ENCODE measurements at regions not wholly inside any gene's neighbourhood (a gene's known extent, or its start where the extent isn't known, plus 50 kb on each side); places are given as distances from the start of the nearest gene placed in this dataset.

DNA sequence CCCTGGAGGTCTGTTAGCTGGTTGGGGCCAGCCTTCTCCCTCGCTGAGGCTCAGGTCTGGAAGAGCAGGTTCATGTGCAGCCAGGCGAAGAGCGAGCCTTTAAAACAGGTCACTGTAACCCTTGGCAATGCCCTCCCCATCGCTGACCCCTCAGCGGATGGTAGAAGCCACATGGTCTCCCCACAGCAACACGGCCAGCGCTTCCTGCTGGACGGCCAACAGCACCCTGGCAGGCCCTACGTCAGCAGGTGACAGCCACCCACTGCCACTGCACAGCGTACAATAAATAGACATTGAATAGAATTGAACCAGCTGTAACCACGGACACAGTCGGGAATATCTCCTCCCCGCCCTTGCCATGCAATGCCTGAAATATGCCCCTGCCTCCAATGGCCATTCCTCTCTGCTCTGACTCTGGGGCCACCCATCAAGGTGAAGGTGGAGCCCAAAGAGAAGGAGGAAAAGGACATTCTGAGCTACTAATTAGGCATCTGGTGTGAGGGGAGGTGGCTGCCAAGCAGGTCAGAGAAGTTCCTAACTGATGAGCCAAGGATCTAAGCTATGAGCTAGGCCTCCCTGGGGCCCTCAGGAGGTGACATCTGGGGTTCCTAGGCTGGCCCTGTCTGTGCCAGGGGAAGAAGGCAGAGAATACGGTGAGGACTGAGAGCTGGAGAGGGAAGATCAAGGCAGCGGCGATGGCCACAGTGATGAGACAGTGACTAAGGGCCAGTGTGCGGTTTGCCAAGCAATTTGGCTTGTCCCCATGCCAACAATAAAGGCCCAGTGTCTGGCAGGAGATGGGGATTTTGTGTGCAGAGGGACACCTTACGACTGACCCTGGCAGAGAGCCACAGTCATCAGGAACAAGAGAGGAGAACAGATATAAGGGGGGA is 202.3 kb downstream of the BCOR start:
- Histone ChIP-seq H3K9me3 (ENCODE audit: insufficient read depth, low read length) (no peaks in the 10 kb centered on the region), H3K4me3 (ENCODE audit: low read length) (no peak overlapping the region), H3K9ac (ENCODE audit: low read length) (no peak overlapping the region), H3K4me1 (ENCODE audit: low read length) (peaks cover 55% of the 10 kb centered on the region), H2AFZ (ENCODE audit: low read depth, low read length) (no peak overlapping the region), H3K79me2 (ENCODE audit: low read length) (no peaks in the 10 kb centered on the region), H4K20me1 (ENCODE audit: insufficient read depth, low read length) (no peaks in the 10 kb centered on the region), H3K4me2 (ENCODE audit: low read length) (no peak overlapping the region), H3K27ac (ENCODE audit: low read length) (no peak overlapping the region), H3K36me3 (replicated peaks; ENCODE audit: low read depth, low read length) (no peaks in the 10 kb centered on the region), H3K27me3 (ENCODE audit: low read depth, low read length) (peaks cover 4% of the 10 kb centered on the region; the same call in 1 of the 2 replicates)
- no peak for TF ChIP-seq EZH2phosphoT487 (IDR thresholded peaks at IDR 0.05; ENCODE audit: low read depth)
- TF ChIP-seq, protein P1, sequence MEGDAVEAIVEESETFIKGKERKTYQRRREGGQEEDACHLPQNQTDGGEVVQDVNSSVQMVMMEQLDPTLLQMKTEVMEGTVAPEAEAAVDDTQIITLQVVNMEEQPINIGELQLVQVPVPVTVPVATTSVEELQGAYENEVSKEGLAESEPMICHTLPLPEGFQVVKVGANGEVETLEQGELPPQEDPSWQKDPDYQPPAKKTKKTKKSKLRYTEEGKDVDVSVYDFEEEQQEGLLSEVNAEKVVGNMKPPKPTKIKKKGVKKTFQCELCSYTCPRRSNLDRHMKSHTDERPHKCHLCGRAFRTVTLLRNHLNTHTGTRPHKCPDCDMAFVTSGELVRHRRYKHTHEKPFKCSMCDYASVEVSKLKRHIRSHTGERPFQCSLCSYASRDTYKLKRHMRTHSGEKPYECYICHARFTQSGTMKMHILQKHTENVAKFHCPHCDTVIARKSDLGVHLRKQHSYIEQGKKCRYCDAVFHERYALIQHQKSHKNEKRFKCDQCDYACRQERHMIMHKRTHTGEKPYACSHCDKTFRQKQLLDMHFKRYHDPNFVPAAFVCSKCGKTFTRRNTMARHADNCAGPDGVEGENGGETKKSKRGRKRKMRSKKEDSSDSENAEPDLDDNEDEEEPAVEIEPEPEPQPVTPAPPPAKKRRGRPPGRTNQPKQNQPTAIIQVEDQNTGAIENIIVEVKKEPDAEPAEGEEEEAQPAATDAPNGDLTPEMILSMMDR (IDR thresholded peaks at IDR 0.05; ENCODE audit: low read depth, low read length), result no peak

DNA sequence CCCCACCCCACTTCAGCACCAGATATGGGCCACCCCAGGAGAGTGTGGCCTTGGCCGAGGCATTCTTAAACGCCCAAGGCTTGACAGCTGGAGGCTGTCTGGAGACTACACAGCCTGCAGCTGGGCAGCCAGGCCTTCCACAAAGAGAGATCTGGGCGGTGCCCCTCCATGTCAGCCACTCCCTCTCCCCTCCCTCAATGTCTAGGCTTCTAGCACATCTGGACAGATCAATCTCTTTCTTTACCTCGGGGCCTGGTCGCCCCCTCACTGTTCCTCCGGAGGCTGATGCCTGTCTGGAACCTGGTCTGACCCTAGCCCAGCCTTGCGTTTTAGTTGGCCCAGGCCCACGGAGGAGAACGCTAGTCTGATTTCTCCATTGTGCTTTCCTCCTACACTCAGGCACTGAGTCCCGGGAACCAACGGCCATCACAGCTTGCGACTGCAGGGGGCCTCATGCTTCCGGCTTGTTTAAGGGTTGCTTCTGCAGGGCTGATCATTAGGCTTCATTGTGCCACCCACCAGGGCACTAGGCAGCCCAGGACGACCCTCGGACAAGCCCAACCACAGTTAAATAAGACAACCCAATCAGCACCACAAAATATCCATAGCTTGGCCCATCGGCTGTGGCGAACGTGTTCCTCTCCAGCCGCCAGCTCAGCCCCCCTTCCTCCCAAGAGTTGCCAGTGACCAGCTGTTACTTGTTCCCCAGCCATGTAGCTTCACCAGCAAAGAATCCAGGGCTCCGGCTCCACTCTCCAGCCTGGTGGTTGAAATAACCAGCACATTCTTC is 200.6 kb downstream of the BCOR start:
- no peaks in the 10 kb centered on the region for H4K20me1 ChIP-seq (ENCODE audit: insufficient read depth, low read length)
- TF ChIP-seq, protein P1 (IDR thresholded peaks at IDR 0.05; ENCODE audit: low read depth, low read length), result no peak
- TF ChIP-seq EZH2phosphoT487 (IDR thresholded peaks at IDR 0.05; ENCODE audit: low read depth), result no peak
- peaks cover 44% of the 10 kb centered on the region for H3K4me1 ChIP-seq (ENCODE audit: low read length)
- H3K36me3 ChIP-seq (replicated peaks; ENCODE audit: low read depth, low read length), result no peaks in the 10 kb centered on the region
- H3K9me3 ChIP-seq (ENCODE audit: insufficient read depth, low read length), result no peaks in the 10 kb centered on the region
- peak overlapping the region; percentile 39 for H3K4me2 ChIP-seq (ENCODE audit: low read length)
- H3K79me2 ChIP-seq (ENCODE audit: low read length), result no peaks in the 10 kb centered on the region
- no peak overlapping the region for H3K9ac ChIP-seq (ENCODE audit: low read length)
- no peak overlapping the region for H3K4me3 ChIP-seq (ENCODE audit: low read length)
- H2AFZ ChIP-seq (ENCODE audit: low read depth, low read length), result no peak overlapping the region
- peaks cover 4% of the 10 kb centered on the region; the same call in 1 of the 2 replicates for H3K27me3 ChIP-seq (ENCODE audit: low read depth, low read length)
- no peak overlapping the region for H3K27ac ChIP-seq (ENCODE audit: low read length)

DNA sequence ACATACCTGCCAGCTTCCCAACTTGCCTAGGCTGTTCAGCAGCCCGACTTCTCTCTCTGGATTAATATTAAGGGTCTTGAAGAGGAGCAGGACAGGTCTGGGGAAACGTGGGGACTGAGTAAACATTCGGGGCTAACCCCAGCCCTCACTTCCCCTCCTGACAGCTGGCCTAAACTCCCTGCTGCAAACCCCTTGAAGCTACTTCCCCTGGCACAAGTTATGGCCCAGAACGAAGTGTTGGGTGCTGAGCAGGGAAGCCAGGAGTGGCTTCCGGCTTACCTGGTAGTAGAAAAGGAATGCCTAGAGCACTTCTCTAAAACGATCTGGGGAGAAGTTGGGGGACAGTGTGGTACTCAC is 200.0 kb downstream of the BCOR start:
- H3K9ac ChIP-seq (ENCODE audit: low read length), result no peak overlapping the region
- H3K4me2 ChIP-seq (ENCODE audit: low read length), result peak overlapping the region; percentile 39
- no peaks in the 10 kb centered on the region for H3K36me3 ChIP-seq (replicated peaks; ENCODE audit: low read depth, low read length)
- no peak overlapping the region for H3K27ac ChIP-seq (ENCODE audit: low read length)
- H3K27me3 ChIP-seq (ENCODE audit: low read depth, low read length), result peaks cover 4% of the 10 kb centered on the region; the same call in 1 of the 2 replicates
- H3K79me2 ChIP-seq (ENCODE audit: low read length), result no peaks in the 10 kb centered on the region
- H3K9me3 ChIP-seq (ENCODE audit: insufficient read depth, low read length), result no peaks in the 10 kb centered on the region
- H2AFZ ChIP-seq (ENCODE audit: low read depth, low read length), result 0 out of 2 replicates have a peak overlapping the region, but pooled peaks have one; percentile 22
- H4K20me1 ChIP-seq (ENCODE audit: insufficient read depth, low read length), result no peaks in the 10 kb centered on the region
- TF ChIP-seq EZH2phosphoT487 (IDR thresholded peaks at IDR 0.05; ENCODE audit: low read depth), result no peak
- TF ChIP-seq, protein P1 (IDR thresholded peaks at IDR 0.05; ENCODE audit: low read depth, low read length), result no peak
- no peak overlapping the region for H3K4me3 ChIP-seq (ENCODE audit: low read length)
- H3K4me1 ChIP-seq (ENCODE audit: low read length), result peaks cover 44% of the 10 kb centered on the region

DNA sequence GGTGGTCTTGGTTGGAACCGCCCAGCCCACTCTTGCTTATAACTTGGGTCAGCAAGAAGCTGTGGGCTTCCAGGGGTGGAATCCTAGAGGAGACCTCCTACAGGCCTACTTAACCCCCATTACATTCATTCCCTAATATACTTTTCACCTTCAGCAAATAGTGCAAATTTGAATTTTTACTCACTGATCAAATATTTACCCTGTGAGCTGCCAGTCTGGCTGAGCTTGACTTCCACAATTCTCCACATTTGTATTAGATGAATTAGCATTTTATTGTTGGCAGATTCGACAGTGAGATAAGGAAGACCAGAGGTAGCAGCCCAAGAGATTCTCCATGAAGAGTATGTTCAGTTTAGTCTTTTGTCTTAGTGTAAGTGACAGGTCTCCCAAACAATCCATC is 199.6 kb downstream of the BCOR start:
- Histone ChIP-seq H3K4me3 (ENCODE audit: low read length) (no peak overlapping the region), H3K79me2 (ENCODE audit: low read length) (no peaks in the 10 kb centered on the region), H3K9me3 (ENCODE audit: insufficient read depth, low read length) (no peaks in the 10 kb centered on the region), H2AFZ (ENCODE audit: low read depth, low read length) (0 out of 2 replicates have a peak overlapping the region, but pooled peaks have one; percentile 22), H3K36me3 (replicated peaks; ENCODE audit: low read depth, low read length) (no peaks in the 10 kb centered on the region), H3K9ac (ENCODE audit: low read length) (no peak overlapping the region), H4K20me1 (ENCODE audit: insufficient read depth, low read length) (no peaks in the 10 kb centered on the region), H3K4me2 (ENCODE audit: low read length) (peak overlapping the region; percentile 39), H3K4me1 (ENCODE audit: low read length) (peaks cover 44% of the 10 kb centered on the region), H3K27me3 (ENCODE audit: low read depth, low read length) (peaks cover 4% of the 10 kb centered on the region; the same call in 1 of the 2 replicates), H3K27ac (ENCODE audit: low read length) (no peak overlapping the region)
- no peak for TF ChIP-seq EZH2phosphoT487 (IDR thresholded peaks at IDR 0.05; ENCODE audit: low read depth)
- TF ChIP-seq, protein P1 (IDR thresholded peaks at IDR 0.05; ENCODE audit: low read depth, low read length), result no peak

All from OCI-LY3 (cell line).